Osteoblast (primary cell): ENCODE measurements at regions not wholly inside any gene's neighbourhood (a gene's known extent, or its start where the extent isn't known, plus 50 kb on each side); places are given as distances from the start of the nearest gene placed in this dataset.

ENCODE experiments used
- DNase-seq: peaks from one replicate; pipeline ENCODE4 v3.0.0; 2011; ENCODE audit warnings: low spot score, mixed read lengths; ENCODE audit not compliant: insufficient read length; ENCODE audit errors: missing footprints
- H2AFZ ChIP-seq: 2 replicates; pipeline ENCODE4 v1.6.0; 2011; ENCODE audit warnings: mild to moderate bottlenecking, low read length
- H3K27ac ChIP-seq: 2 replicates; pipeline ENCODE4 v1.5.1; 2011; ENCODE audit warnings: mild to moderate bottlenecking, low read depth, low read length, moderate library complexity
- H3K27me3 ChIP-seq: 2 replicates; pipeline ENCODE4 v1.6.0; 2012; ENCODE audit warnings: mild to moderate bottlenecking, control low read depth, inconsistent platforms, low read length, moderate library complexity; ENCODE audit not compliant: insufficient read depth
- H3K36me3 ChIP-seq: 2 replicates; pipeline ENCODE4 v1.5.1; 2011; ENCODE audit warnings: mild to moderate bottlenecking, low read length, control low read depth, moderate library complexity; ENCODE audit not compliant: insufficient read depth
- H3K4me1 ChIP-seq: 2 replicates; pipeline ENCODE4 v1.5.1; 2011; ENCODE audit warnings: mild to moderate bottlenecking, low read length, control low read depth, moderate library complexity; ENCODE audit not compliant: insufficient read depth
- H3K4me2 ChIP-seq: 2 replicates; pipeline ENCODE4 v1.6.0; 2011; ENCODE audit warnings: mild to moderate bottlenecking, low read length; ENCODE audit not compliant: insufficient read depth
- H3K4me3 ChIP-seq: fragments of 200-600 bp; sonication (generic); 3 replicates; pipeline ENCODE4 v1.5.1; 2012; ENCODE audit warnings: mild to moderate bottlenecking, low read length, inconsistent platforms; ENCODE audit not compliant: insufficient read depth
- H3K79me2 ChIP-seq: 2 replicates; pipeline ENCODE4 v1.6.0; 2012; ENCODE audit warnings: mild to moderate bottlenecking, low read length, control low read depth, inconsistent platforms; ENCODE audit not compliant: insufficient read depth
- H3K9me3 ChIP-seq: 2 replicates; pipeline ENCODE4 v1.5.1; 2011; ENCODE audit warnings: low read depth, low read length, control low read depth
- H4K20me1 ChIP-seq: 2 replicates; pipeline ENCODE4 v1.6.0; 2012; ENCODE audit warnings: mild to moderate bottlenecking, low read length, control low read depth; ENCODE audit not compliant: insufficient read depth
- TF ChIP-seq, protein P1 (sequence below): IDR thresholded peaks from 2 replicates; pipeline ENCODE4 v1.5.1; 2011; ENCODE audit warnings: mild to moderate bottlenecking, low read depth, low read length, moderate library complexity; ENCODE audit errors: extremely low read depth

- Histone ChIP-seq H3K27ac (no peak overlapping the region), H2AFZ (no peak overlapping the region)
Observed at GRCh38 chr15:47414207-47414606, 303.1 kb upstream of the SEMA6D start.

GRCh38 chr15:47415539-47415971 is 301.8 kb upstream of the SEMA6D start:
- Histone ChIP-seq H4K20me1 (no peaks in the 10 kb centered on the region), H3K9me3 (no peaks in the 10 kb centered on the region), H3K27ac (no peak overlapping the region), H3K79me2 (no peaks in the 10 kb centered on the region), H3K36me3 (no peaks in the 10 kb centered on the region), H3K4me3 (no peak overlapping the region), H2AFZ (no peak overlapping the region), H3K4me1 (no peaks in the 10 kb centered on the region), H3K27me3 (no peaks in the 10 kb centered on the region), H3K4me2 (no peak overlapping the region)
- TF ChIP-seq, protein P1, sequence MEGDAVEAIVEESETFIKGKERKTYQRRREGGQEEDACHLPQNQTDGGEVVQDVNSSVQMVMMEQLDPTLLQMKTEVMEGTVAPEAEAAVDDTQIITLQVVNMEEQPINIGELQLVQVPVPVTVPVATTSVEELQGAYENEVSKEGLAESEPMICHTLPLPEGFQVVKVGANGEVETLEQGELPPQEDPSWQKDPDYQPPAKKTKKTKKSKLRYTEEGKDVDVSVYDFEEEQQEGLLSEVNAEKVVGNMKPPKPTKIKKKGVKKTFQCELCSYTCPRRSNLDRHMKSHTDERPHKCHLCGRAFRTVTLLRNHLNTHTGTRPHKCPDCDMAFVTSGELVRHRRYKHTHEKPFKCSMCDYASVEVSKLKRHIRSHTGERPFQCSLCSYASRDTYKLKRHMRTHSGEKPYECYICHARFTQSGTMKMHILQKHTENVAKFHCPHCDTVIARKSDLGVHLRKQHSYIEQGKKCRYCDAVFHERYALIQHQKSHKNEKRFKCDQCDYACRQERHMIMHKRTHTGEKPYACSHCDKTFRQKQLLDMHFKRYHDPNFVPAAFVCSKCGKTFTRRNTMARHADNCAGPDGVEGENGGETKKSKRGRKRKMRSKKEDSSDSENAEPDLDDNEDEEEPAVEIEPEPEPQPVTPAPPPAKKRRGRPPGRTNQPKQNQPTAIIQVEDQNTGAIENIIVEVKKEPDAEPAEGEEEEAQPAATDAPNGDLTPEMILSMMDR, result no peak
- no peak for DNase-seq

More at GRCh38 chr15:47414207-47414606, 303.1 kb upstream of the SEMA6D start:
- H3K27me3 ChIP-seq, result no peaks in the 10 kb centered on the region
- TF ChIP-seq, protein P1, result no peak
- H3K9me3 ChIP-seq, result no peaks in the 10 kb centered on the region
- no peaks in the 10 kb centered on the region for H3K79me2 ChIP-seq
- H3K4me1 ChIP-seq, result no peaks in the 10 kb centered on the region
- H4K20me1 ChIP-seq, result no peaks in the 10 kb centered on the region
- no peaks in the 10 kb centered on the region for H3K36me3 ChIP-seq
- no peak overlapping the region for H3K4me3 ChIP-seq
- H3K4me2 ChIP-seq, result no peak overlapping the region
- DNase-seq, result no peak

DNA sequence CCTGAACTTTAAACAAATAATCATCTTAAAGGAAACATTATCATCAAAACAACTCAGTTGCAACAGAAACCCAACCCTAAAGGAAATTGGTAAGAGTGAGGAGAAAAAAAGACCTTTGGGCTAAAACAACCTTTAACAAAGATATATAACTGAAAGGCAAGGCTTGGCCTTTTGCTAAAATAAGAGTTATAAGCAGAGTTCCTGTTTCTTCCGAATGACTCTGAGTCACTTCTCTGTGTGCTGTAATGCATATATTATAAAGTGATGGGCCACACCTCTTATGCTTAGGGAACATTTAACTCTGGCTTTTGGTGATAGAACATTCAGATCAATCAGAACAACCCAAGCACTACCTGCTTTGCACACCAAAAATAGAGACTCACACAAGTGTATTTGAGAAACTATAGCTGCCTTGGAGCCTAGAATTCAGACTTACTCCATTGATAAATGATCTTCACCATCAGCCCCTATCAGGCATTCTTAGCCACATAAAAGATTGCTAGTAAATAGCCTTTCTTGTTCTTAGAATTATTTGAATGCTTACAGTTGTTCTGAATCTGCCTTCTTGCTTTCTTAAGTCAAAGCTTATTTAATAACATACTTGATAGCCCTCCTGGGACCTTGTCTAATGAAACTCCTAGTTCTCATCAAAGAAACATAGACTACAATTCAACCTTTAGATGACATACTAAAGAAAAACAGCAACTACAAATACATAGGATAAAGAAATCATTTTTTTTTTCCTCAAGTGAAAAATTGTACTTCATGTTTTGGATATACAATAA is 294.2 kb upstream of the SEMA6D start:
- TF ChIP-seq, protein P1, result no peak
- Histone ChIP-seq H3K9me3 (no peaks in the 10 kb centered on the region), H3K27me3 (no peaks in the 10 kb centered on the region), H3K36me3 (no peaks in the 10 kb centered on the region), H2AFZ (no peak overlapping the region), H3K27ac (no peak overlapping the region), H4K20me1 (no peaks in the 10 kb centered on the region), H3K79me2 (no peaks in the 10 kb centered on the region), H3K4me3 (no peak overlapping the region), H3K4me1 (peaks cover 4% of the 10 kb centered on the region), H3K4me2 (no peak overlapping the region)
- DNase-seq, result peak; percentile 8

DNA sequence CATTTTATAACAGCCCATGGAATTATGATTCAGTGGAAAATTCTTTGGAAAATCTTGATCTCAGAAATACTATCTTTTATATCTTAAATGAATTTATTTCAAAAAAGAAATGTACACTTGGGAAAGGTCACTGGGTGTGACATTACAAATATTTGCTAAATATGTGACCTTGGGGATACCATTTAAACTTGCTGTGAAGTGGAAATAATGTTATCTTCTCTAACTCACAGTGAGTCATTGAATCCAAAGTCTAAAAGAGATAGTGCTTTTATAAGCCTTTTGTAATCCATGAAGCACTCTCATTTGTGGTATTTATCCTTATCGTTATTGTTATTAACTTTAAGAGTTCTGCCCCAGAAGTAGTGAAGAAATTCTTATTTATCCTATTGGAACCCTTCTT is 289.8 kb upstream of the SEMA6D start:
- Histone ChIP-seq H3K4me2 (no peak overlapping the region), H3K36me3 (no peaks in the 10 kb centered on the region), H3K27ac (no peak overlapping the region), H4K20me1 (no peaks in the 10 kb centered on the region), H3K4me3 (no peak overlapping the region), H3K27me3 (no peaks in the 10 kb centered on the region), H3K9me3 (no peaks in the 10 kb centered on the region), H3K4me1 (peaks cover 9% of the 10 kb centered on the region), H2AFZ (no peak overlapping the region), H3K79me2 (no peaks in the 10 kb centered on the region)
- TF ChIP-seq, protein P1, result no peak
- no peak for DNase-seq
